Activated CD8-positive, alpha-beta memory T cell treated with anti-CD3 and anti-CD28 coated beads for 4 hours (primary cell): ENCODE measurements at regions not wholly inside any gene's neighbourhood (a gene's known extent, or its start where the extent isn't known, plus 50 kb on each side); places are given as distances from the start of the nearest gene placed in this dataset.
A peak's percentile ranks its signal among the peaks of the same experiment; 100 is the strongest.

Experiments used
- DNase-seq, 2 donors: peaks; one replicate each; pipeline ENCODE4 v3.0.0-alpha.2; 2020; ENCODE audit warnings: low read depth in 2 of 2

GRCh38 chr4:17336986-17337385 lies 174.9 kb downstream of the QDPR start:
- no peak for DNase-seq

GRCh38 chr4:17336524-17336961 lies 175.3 kb downstream of the QDPR start:
- peak; percentile 21 to 74 for DNase-seq

GRCh38 chr4:17336069-17336468 lies 175.8 kb downstream of the QDPR start:
- DNase-seq = no peak

- DNase-seq = no peak
Observed at GRCh38 chr4:17335371-17335770, 176.5 kb downstream of the QDPR start.

- DNase-seq = no peak
Observed at GRCh38 chr4:17332478-17332877, 179.4 kb downstream of the QDPR start.

- DNase-seq = no peak
Observed at GRCh38 chr4:17329046-17329445, 182.8 kb downstream of the QDPR start.

- no peak for DNase-seq
Observed at GRCh38 chr4:17328141-17328815, 183.6 kb downstream of the QDPR start.

GRCh38 chr4:17327591-17327990 lies 184.3 kb downstream of the QDPR start:
- no peak for DNase-seq

GRCh38 chr4:17326756-17327155 lies 185.1 kb downstream of the QDPR start:
- no peak for DNase-seq

GRCh38 chr4:17325098-17325497 lies 186.8 kb downstream of the QDPR start:
- no peak for DNase-seq

GRCh38 chr4:17324386-17324830 lies 187.5 kb downstream of the QDPR start:
- DNase-seq = peak; percentile 18 to 28

GRCh38 chr4:17323554-17324385 lies 188.1 kb downstream of the QDPR start:
- DNase-seq = no peak

- no peak for DNase-seq
Observed at GRCh38 chr4:17322514-17322913, 189.4 kb downstream of the QDPR start.

- DNase-seq = no peak
Observed at GRCh38 chr4:17320046-17320445, 191.8 kb downstream of the QDPR start.

- DNase-seq = no peak
Observed at GRCh38 chr4:17317526-17317925, 194.4 kb downstream of the QDPR start.

GRCh38 chr4:17316566-17316965 lies 195.3 kb downstream of the QDPR start:
- no peak for DNase-seq

- no peak for DNase-seq
Observed at GRCh38 chr4:17315459-17315858, 196.4 kb downstream of the QDPR start.

GRCh38 chr4:17313194-17313593 lies 198.7 kb downstream of the QDPR start:
- no peak for DNase-seq

GRCh38 chr4:17310269-17310652 lies 201.6 kb downstream of the QDPR start:
- DNase-seq = no peak

GRCh38 chr4:17309567-17310268 lies 202.2 kb downstream of the QDPR start:
- DNase-seq = no peak

GRCh38 chr4:17301869-17302268 lies 210.0 kb downstream of the QDPR start:
- no peak for DNase-seq

GRCh38 chr4:17301266-17301665 lies 210.6 kb downstream of the QDPR start:
- DNase-seq = no peak
